LoVo (cell line): ENCODE measurements at regions not wholly inside any gene's neighbourhood (a gene's known extent, or its start where the extent isn't known, plus 50 kb on each side); places are given as distances from the start of the nearest gene placed in this dataset.
"Not testable (repeated sequence)": the region's sequence is repeated elsewhere in the genome, so short reads cannot be mapped to it uniquely, and the experiment has no call there.

Experiments
- DNase-seq: peaks from one replicate; pipeline ENCODE4 v3.0.0-alpha.2; 2016; ENCODE audit warnings: low spot score

DNA sequence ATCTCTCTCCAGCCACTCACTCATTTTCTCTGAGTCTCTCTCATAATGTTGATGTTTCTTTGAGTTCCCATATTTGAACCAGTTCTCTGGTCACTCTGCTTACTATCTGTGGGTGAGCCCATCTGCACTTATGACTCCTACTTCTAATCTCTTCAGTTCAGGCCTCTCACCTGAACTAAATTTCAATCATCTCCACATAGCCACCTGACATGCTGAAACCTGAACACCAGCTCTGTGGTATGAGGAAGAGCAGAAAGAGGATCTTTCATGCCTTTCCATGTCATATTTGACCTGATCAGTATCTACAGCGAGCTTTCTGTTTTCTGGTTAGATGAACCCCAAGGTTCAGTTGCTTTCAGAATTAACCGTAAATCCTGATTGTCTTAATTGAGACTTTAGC lies 122.2 kb upstream of the ESX1 start:
- no peak for DNase-seq

DNA sequence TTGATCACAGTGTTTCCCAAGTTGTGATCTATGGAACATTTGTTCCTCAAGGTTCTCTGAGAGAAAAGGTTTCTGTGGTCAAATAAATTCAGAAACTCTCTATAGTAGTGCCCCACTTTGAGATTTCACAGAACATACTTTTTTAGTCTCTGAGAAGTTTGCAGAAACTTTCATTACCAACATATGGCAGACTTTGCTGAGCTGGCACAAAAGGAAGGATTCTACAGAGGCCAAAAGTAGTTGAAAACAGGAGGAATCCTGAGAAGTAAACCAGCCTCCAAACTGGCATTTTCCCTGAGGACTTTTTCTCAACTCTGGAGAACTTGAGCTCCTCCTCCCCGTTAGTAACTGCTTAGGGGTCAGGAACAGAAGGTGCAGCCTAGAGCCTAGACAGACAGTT lies 117.8 kb upstream of the ESX1 start:
- DNase-seq: no peak

DNA sequence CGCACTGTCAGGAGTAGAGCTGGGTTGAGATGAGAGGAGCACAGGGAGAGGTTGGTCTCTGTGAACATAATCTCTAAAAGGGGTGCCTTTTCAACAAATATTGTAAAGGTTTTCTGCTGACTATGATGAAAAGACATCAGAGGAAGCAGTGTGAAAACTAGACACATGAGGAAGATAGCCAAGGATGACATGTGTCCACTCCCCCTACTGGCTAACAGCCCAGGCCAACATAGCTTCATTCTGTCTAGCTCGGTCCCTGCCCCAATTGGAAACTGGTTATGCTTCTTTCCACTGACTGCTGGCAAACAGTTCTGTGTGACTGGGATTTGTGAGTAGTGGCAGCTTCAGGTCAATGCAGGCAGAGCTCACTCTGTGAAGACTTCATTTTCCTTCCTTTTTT lies 115.4 kb upstream of the ESX1 start:
- no peak for DNase-seq

DNA sequence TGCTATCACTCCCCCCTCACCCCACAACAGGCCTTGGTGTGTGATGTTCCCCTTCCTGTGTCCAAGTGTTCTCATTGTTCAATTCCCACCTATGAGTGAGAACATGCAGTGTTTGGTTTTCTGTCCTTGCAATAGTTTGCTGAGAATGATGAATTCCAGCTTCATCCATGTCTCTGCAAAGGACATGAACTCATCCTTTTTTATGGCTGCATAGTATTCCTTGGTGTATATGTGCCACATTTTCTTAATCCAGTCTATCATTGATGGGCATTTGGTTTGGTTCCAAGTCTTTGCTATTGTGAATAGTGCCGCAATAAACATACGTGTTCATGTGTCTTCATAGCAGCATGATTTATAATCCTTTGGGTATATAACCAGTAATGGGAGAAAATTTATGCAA lies 106.0 kb upstream of the ESX1 start:
- DNase-seq: not testable (repeated sequence)

DNA sequence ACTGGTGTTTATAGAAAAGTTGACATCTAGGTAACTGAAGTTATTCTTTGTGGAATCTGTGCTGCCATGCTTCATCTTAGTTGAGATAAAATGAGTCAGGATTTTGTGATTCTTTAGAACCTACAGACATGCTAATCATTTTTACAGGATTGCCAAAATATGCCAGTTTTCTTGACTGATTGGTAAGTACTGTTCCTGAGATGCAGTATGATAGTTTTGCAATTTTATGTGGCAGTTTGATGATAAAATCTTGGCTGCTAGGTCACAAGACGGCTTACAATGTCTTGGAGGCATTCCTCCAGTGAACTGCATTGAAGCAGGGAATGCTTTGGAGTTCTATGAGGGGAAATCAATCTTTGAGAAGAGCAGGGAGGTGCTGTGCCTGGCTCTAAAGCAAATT lies 104.4 kb upstream of the ESX1 start:
- no peak for DNase-seq

DNA sequence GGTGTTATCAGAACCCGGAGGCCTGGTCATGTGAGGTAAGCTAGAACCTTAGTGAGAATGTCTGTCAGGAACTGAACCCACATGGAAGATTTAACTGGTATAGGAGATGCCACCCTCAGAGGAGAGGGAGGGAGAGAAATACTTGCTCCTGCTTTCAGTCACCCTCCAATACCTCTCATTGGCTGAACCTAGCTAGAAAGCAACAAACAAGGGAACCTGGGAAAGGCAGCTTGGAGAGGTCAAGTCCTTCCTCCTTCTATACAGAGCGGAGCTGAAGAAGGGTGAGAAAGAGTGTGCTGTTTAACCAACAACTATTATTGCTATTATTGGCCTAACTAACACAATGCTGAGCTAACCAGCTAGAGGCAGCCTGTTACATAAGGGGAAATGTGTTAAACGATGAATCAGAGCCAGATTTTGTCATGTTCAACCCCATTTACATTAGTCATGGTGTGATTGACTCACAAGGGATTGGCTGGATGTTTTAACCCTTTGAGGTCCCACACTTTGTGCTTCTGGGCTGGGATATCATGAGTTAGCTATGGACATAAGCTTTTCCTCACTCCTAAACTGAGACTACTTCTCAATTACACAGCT lies 96.5 kb upstream of the ESX1 start:
- no peak for DNase-seq

DNA sequence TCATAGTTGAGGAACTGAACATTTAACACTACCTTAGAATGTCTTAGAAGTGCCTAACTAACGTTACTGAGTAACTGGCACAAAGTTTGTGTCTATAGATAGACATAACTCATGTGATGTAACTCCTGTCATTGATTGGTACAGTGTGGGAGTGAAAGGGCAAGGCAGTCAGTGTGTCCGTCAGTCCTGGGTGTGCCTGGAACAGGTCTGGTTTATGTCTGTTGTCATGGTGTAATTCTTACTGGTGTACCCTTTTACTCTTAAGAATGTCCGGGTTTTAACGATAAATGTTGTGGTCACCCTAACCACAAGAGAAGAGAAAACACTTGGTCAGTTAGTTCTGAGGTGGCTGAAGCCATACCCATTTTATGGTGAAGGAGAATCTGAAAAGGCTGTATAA lies 93.1 kb upstream of the ESX1 start:
- DNase-seq: no peak

DNA sequence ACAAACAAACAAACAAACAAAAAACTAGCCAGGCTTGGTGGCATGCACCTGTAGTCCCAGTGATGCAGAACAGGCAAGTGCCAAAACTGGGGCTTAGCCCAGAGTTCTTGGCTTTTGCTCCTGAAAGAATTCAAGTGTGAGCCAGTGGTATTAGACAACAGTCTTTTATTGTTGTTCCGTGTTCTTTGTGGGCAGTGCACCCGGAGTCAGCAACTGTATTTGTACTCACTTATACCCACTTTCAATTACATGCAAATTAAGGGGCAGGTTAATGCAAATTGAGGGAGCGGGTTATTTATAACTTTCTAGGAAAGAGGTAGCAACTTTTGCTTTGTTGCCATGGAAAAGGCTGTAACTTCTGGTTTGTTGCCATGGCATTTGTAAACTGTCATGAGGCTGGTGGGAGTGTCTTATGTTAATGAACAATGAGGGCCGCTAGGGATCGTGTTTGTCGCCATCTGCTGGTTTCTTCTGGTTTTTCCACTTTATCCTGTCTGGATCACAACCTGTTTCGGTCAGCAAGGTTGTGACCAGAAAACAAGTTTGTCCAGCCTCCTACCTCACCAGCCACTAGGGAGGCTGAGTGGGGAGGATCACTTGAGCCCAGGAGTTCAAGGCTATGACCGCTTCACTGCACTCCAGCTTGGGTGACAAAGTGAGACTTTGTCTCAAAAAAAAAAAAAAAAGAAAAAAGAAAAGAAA lies 88.8 kb upstream of the ESX1 start:
- DNase-seq: peak; percentile 27

DNA sequence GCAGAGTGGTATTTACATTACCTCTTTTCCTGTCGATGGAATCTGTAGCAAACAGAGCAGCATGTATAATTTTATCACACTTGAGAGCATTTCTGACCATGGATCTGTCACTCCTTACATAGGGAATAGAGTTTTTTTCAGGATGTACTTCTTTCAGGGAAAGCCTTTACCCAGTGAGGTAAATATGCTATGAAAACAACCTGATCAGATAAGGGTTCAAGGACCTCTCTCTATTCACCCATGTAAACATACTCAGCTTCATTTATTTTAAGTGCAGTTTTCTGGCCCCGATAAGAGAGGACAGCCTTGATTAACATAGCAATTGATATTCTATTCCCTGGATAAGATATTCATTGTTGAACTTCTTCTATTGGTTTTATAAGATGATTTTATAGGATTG lies 87.3 kb upstream of the ESX1 start:
- DNase-seq: no peak

DNA sequence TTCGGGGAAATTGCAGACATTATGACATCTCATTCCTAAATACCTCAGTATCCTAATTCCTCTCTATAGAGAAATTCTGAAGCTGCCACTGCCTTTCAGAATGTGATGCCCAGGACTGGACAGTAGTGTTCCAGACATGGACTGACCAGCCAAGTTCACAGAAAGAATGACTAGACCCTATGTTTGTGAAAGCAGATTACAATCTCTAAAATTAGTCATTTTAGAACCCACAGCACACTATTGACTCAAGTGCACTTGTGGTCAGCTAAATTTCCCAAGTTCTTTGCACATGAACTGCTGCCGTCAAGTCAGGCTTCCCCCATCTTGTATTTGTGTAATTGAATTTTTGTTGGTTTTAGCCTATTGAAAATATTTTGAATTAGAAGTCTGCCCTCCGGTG lies 81.0 kb upstream of the ESX1 start:
- DNase-seq: no peak

DNA sequence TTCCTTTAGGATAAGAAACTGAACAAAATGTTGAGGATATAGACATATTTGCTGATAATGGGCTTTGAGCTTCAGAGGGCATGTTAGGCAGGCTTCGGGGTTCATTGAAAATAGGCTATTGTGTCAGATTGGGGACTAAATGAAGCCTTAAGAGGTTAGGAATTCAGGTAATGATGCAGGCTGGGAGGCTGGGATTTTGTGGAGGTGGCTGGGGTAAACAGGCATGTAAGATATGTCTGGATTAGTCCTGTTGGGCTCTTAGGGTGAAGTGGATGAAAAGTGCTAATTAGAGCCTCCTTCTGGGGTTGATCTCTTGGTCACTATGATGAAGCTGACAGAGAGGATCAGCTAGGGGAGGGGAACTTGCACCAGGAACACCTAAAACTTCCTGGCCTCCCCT lies 80.2 kb upstream of the ESX1 start:
- DNase-seq: no peak

DNA sequence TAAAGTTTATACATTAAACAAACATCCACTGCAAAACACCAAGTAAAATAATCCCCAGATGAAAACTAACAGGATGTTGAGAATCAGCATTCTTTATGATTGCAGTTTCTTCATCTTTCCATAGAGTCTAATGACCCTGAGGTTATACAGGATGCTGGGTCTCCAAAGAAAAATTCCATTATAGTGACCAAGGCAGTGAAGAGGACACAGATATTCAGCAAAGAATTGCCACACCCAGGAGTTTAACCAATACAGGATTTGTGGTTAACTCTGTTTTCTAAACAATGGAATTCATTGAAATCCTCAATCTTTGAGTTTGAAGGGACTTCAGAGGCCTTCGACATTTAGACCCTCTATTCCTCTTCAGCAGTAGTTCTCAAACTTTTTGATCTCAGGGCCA lies 76.2 kb upstream of the ESX1 start:
- DNase-seq: no peak

DNA sequence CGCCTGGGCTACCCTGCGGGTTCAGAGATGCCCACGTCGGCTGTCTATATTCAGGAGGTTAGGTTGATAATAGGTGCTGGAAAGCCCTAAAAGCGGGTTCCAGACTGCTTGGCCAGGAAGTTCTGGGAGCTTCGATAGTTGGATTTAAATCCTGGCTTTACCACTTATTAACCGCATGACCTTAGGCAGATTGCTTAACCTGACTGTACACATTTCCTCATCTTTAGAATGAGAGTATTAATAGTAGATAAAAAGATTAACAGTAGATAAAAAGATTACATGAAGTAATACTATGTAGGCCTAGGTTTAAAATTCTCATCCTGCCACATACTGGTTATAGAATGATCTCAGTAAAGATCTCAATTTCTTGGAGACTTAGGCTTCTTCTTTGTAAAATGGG lies 75.0 kb upstream of the ESX1 start:
- DNase-seq: no peak

DNA sequence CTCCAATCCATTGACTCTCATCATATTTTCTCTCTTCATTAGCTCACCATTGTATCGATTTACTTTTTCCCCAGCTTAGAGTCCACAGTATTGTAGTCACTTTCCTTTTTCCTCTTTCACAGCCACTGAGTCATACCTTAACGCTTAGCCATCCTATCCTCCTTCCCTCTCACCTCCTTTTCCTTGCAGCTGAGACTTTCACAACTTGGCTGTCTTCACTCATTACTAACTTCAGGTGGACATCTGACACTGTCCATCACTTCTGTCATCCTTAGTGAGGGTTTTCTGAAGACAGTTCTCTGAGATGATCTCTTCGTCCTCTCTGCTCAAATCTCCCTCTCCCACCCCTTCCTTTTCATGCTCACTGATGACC lies 70.5 kb upstream of the ESX1 start:
- DNase-seq: no peak

DNA sequence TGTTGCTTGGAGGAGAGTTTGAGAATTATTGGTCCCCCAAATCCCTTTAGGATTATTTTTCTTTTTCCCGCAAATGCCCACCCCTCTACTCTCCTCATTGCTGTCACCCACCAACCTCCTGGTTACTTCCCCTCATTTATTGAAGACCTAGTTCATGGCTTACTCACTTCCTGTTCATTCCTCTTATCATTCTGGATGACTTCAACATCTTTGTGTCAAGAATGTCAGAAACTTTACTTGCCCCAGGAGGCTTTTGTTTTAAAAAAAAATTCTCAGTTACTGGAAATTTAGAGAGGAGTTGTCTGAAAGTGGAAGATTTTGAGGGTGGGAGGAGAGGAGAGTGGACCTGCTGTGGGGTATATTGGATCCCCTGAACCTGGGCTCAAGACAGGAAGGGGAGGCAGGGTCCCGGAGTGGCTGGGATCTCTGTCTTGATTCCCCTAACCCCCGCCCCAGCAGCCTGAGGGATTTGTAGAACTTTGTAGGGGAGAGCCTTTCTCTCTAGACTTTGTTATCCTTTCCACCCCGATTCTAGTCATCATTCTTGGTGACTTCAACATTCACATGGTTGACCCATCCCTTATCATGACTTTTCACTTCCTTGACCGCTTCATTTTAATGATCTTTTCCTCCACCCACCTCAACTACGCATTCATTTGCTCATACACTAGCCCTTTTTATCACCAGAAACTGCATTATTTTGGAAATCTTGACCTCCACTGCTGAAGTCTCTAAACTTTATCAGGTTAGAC lies 69.9 kb upstream of the ESX1 start:
- DNase-seq: no peak

DNA sequence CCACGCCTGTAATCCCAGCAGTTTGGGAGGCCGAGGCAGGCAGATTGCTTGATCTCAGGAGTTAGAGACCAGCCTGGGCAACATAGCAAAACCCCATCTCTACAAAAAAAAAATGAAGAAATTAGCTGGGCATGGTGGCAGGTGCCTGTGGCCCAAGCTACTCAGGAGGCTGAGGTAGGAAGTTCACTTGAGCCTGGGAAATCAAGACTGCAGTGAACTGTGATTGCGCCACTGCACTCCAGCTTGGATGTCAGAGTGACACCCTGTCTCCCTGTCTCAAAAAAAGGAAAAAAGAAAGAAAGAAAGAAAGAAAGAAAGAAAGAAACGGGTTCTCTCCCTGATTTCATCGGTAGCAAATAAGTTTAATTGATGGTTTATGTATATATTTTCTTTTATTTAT lies 64.6 kb upstream of the ESX1 start:
- no peak for DNase-seq

DNA sequence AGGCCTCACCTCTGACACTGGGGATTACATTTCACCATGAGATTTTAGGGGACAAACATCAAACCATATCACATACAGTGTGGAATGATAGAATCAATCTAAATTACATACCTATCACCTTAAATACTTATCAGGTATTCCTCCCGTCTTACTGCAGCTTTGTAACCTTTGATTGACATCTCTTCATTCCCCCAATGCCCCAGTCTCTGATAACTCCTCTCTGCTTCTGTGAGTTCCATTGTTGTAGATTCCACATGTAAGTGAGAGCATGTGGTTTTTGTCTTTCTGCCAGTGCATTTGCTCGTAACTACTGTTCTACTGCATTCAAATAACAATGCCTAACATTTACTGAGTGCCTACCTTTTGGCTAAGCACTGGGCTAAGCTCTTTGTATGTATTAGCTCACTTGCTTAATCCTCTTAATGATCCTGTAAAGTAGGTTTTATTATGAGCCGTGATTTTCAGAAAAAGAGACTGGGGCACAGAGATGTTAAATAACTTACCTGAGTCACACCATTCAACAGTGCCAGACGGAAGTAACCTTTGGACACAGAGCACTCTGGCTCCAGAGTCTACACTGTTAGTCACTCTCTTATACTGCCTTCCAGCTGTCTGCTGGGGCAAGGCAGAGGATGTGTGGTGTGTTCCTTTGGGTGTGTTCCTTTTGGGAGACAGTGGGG lies 63.7 kb upstream of the ESX1 start:
- DNase-seq: peak; percentile 77

DNA sequence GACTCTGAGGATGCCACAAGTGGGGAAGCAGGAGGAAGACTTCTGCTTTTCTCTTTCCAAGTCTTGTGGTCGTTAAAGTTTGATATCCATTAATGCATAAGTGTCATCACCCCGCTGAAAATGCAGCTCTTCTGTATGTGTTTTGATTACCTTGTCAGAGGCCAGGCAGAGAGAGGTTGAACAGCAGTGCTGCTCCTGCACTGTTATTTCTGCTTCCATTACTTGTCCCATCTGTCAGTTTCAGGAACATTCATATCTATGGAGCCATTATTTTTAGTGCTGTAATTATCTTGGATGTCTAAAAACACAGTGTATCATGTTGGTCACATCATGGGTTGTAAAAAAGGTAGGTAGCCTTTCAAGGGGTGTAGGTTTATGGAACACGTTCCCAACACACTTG lies 62.0 kb upstream of the ESX1 start:
- DNase-seq: no peak

DNA sequence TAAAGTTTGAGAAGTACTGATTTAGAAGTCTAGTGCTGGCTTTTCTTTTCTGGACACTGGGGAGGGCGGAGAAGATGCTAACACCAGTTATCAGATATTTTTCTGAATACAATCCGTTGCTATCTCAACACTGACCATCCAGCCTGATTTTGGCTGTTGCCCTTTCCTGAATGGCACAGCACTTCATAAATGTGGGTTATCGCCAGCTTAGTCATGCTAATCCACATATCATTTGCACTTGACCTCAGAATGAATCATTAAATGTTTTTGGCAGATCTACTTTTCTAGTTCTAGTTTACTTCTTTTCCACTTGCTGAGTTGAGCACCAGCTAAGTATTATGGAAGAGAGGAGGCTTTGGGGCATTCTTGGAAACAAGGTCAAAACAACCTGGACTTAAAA lies 60.8 kb upstream of the ESX1 start:
- DNase-seq: no peak

DNA sequence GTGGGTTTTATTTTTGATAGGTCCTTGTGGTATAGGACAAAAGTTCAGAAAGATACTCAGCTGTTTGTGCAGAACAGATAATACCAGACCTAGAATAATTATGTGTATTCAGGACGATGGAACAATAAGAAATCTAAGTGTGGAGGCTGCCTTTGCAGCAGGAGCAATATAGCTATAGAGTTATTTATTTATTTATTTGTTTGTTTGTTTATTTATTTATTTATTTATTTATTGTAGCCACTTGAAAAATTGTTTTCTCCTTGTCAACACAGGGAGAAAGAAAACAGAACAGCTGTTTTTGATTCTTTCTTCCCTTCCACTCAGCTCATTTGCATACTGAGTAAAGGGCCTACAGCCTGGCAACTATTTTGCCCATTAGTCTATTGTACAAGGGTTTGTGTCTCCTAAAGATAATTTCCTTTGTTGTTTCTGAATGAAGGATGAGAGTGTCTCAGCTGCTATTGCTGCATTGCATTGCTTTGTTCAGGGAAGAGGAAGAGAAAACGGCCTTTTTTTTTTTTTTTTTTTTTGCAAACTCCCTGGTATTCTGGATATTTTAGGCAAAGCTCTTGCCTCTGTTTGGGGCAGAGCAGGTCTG lies 56.0 kb upstream of the ESX1 start:
- no peak for DNase-seq

DNA sequence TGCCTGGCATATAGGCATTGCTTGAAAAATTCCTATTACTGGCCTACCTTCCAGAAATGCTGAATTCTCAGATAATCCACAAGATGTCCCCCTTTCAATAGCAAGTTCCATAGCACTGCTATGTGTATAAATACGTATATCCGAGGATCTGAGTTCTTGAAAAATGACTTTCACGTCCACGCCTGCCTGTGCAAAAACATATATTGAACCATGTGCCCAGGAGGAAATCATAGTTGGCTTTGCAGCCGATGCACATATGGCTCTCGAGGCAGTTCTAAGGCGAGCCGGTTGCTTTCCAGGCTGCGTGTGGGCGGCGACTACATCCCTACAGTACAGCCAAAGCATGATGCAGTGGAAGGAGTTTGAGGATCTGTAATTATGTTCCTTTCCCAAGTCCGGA lies 55.4 kb upstream of the ESX1 start:
- DNase-seq: no peak

DNA sequence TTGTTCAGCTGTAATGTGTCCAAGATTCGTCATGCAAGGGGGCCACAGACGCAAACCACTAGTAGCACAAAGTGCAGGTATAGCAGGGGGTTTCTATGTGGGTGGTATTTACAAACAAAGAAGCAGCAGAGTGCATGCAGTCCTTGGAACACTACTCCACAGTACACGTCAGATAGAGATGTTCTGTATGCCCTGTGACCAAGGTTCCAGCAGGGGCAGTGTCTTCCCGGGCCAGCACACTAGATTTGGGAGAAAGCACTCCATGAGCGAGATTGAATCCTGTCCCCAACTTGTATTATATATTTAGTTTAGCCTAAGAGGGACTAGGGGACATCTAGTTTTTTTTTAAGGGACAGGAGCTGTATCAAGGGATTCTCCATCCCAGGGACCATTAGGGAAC lies 54.4 kb upstream of the ESX1 start:
- no peak for DNase-seq

DNA sequence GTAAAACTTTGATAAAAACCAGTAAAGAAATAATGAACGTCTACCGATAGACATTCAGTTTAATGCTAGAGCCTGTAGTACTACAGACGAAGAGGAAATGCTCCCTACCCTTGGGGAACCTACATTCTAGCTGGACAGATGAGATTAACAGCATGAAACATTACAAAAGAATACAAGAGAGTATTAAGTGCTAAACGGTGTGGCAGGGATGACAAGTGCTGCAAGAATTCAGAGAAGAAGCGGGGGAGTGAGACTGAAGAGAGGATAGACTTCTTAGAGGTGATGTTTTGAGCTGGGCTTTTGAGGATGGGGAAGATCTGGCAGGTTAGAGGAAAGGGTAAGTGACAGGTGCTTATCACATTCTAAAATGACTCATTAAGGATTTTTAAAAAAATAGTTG lies 52.6 kb upstream of the ESX1 start:
- no peak for DNase-seq
